Body of pancreas (tissue), 4 donors: ENCODE measurements at regions not wholly inside any gene's neighbourhood (a gene's known extent, or its start where the extent isn't known, plus 50 kb on each side); places are given as distances from the start of the nearest gene placed in this dataset.

Experiments used
- CTCF ChIP-seq, 7 experiments: fragments of 450-650 bp in 4 of 7; fragments of 200-600 bp in 3 of 7; sonication (generic) in 3 of 7; IDR thresholded peaks; one replicate each; pipeline ENCODE4 v1.5.1; 2016 to 2019; ENCODE audit warnings: antibody characterized with exemption in 7 of 7
- POLR2A ChIP-seq, 3 donors: fragments of 450-650 bp; IDR thresholded peaks; one replicate each; pipeline ENCODE4 v1.6.1; 2016; ENCODE audit warnings: antibody characterized with exemption in 3 of 3, mild to moderate bottlenecking in 2 of 3

- TF ChIP-seq CTCF (IDR thresholded peaks at IDR 0.05) (no peak), POLR2A (IDR thresholded peaks at IDR 0.05) (no peak)
Measured at GRCh38 chr6:1230281-1230680, 81.6 kb upstream of the FOXQ1 start.
